ENCODE measurements at regions not wholly inside any gene's neighbourhood (a gene's known extent, or its start where the extent isn't known, plus 50 kb on each side); places are given as distances from the start of the nearest gene placed in this dataset.

DNA sequence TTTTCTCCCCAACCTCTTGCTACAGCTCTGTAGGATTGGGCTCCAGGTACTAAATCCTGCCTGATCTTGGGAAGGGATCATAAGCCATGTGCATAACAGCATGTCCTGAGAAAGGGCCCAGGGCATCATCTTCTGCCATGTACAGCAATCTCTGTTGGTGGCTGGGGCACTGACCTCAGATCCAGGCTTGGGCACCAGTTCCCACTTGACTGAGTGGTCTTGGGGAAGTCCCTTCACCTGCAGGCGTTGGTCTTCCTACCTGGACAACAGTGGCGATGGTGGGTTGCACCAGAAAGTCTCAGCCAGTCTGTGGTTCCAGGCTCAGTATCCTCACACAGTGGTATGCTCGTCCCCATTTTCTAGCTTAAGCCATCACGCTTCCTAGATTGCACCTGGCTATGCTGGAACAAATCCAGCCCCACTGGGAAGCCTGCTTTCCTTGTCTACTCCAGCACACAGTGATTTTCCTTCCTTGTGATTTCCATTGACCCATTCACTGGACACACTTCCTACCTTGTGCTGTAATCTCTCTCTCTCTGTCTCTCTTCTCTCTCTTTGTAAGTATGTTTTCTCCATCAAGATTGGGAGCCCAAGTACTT lies 121.7 kb upstream of the PITX1 start:
- Histone ChIP-seq H4K20me1 (ENCODE audit: control insufficient read depth, insufficient read depth) (no peaks in the 10 kb centered on the region), H3K9me3 (replicated peaks; ENCODE audit: control insufficient read depth, insufficient read depth, low read length) (no peaks in the 10 kb centered on the region; the same call in 2 of the 3 replicates), H3K27me3 (replicated peaks in 1 of 2; ENCODE audit: control insufficient read depth in 2 of 2, insufficient read depth in 2 of 2, low read length in 1 of 2) (no peaks in the 10 kb centered on the region), H3K9ac (ENCODE audit: control insufficient read depth, insufficient read depth, low read length) (no peak overlapping the region), H3K36me3 (ENCODE audit: control insufficient read depth in 2 of 2, insufficient read depth in 2 of 2, low read length in 1 of 2) (no peaks in the 10 kb centered on the region), H3K27ac (ENCODE audit: control insufficient read depth, insufficient read depth) (no peak overlapping the region), H3K4me3 (no peak overlapping the region), H3K79me2 (ENCODE audit: control insufficient read depth, insufficient read depth, low read length) (no peaks in the 10 kb centered on the region), H3K4me2 (ENCODE audit: control insufficient read depth, insufficient read depth) (no peak overlapping the region), H2AFZ (ENCODE audit: control insufficient read depth, low read depth, low read length) (no peak overlapping the region), H3K4me1 (ENCODE audit: control insufficient read depth, insufficient read depth, low read length) (no peaks in the 10 kb centered on the region)
- WGBS (ENCODE audit: insufficient coverage, insufficient replicate concordance, low lambda C conversion rate, missing lambda C conversion rate), result 12% methylated on average over 4 of the region's 4 CpGs
- FAIRE-seq (no peak), DNase-seq (ENCODE audit: low read depth, low spot score) (no peak), ATAC-seq (no peak)
- ChIA-PET SMC1A (ENCODE audit: uncharacterized antibody, unreplicated experiment) (no interaction called here), POLR2A (no interaction called here), CTCF (interaction anchor here (0.9 kb wide), 1 partner anchor 12 kb away, joined by 3 read pairs; no protein-coding TSS in a partner anchor), RAD21 (ENCODE audit: unreplicated experiment) (no interaction called here)
- BruUV-seq (replicated peaks), result no TSS peak
- intact Hi-C loops (cut with micrococcal nuclease; ENCODE audit: unreplicated experiment), result no loop called here
- TF ChIP-seq ASH2L (IDR thresholded peaks at IDR 0.05; ENCODE audit: borderline replicate concordance, low read depth) (no peak), NFXL1 (IDR thresholded peaks at IDR 0.05; ENCODE audit: borderline replicate concordance) (no peak), HDGF (IDR thresholded peaks at IDR 0.05) (no peak), MTA3 (IDR thresholded peaks at IDR 0.05; ENCODE audit: borderline replicate concordance, low read length) (no peak), PAX8 (IDR thresholded peaks at IDR 0.05) (no peak), CBX5 (IDR thresholded peaks at IDR 0.05; ENCODE audit: low read depth) (no peak), IKZF2 (IDR thresholded peaks at IDR 0.05) (no peak), BMI1 (IDR thresholded peaks at IDR 0.05; ENCODE audit: borderline replicate concordance) (no peak), ZNF24 (IDR thresholded peaks at IDR 0.05) (no peak), ZNF207 (IDR thresholded peaks at IDR 0.05; ENCODE audit: borderline replicate concordance) (no peak), KDM1A (IDR thresholded peaks at IDR 0.05; ENCODE audit: borderline replicate concordance) (no peak), EP300 (IDR thresholded peaks at IDR 0.05; ENCODE audit: borderline replicate concordance in 1 of 2, control insufficient read depth in 1 of 2, low read depth in 2 of 2, low read length in 2 of 2) (no peak)
- TF ChIP-seq, protein P1, sequence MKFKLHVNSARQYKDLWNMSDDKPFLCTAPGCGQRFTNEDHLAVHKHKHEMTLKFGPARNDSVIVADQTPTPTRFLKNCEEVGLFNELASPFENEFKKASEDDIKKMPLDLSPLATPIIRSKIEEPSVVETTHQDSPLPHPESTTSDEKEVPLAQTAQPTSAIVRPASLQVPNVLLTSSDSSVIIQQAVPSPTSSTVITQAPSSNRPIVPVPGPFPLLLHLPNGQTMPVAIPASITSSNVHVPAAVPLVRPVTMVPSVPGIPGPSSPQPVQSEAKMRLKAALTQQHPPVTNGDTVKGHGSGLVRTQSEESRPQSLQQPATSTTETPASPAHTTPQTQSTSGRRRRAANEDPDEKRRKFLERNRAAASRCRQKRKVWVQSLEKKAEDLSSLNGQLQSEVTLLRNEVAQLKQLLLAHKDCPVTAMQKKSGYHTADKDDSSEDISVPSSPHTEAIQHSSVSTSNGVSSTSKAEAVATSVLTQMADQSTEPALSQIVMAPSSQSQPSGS (IDR thresholded peaks at IDR 0.05; ENCODE audit: low read length), result no peak
- in situ Hi-C loops (cut with MboI), result no loop called here
